ENCODE measurements at regions not wholly inside any gene's neighbourhood (a gene's known extent, or its start where the extent isn't known, plus 50 kb on each side); places are given as distances from the start of the nearest gene placed in this dataset.
A peak's percentile ranks its signal among the peaks of the same experiment; 100 is the strongest.
"Not testable (repeated sequence)": the region's sequence is repeated elsewhere in the genome, so short reads cannot be mapped to it uniquely, and the experiment has no call there.

DNA sequence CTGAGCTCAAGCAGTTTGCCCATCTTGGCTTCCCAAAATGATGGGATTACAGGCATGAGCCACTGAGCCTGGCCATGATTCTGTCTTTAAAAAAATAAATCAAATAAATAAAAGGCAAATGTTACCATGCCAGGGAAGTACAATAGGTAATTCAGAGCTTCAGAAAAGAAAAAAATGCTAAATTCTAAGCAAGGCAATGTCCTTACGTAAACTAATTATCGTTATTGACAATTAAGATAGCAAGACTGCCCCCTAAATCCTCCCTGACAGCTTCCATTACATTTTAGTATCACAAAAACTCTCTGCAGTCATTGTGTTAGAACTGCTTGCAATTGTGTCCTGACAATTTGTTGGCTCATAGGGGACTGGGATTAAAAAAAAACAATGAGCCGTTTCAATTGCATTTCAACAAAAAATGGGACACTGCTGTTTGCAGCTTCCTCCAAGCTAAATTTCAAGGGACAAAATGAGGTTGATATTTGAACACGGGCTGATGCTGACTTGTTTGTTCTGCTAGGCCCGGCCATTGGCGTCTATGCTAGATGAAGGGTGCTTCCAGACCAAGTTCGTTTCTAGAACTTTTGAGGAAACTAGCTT lies 88.9 kb downstream of the MOGAT1 start:
- DNase-seq: no peak

GRCh38 chr2:222761888-222762287 lies 90.4 kb downstream of the MOGAT1 start:
- no peak for DNase-seq

DNA sequence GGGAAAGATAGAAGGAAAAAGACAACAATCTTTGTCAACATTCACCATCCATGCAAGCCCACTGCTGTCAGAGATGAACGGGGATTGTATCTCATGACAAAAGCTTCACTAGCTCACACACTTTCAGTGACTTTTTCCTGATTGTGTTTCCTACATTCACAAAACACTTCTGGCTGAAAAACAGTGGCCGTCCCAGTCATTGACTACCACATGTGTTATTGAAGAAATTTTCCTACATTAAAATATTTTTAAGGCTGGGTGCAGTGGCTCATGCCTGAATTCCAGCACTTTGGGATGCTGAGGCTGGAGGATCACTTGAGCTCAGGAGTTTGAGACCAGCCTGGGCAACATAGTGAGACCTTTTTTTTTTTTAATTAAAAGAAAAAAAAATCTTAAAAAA lies 90.9 kb downstream of the MOGAT1 start:
- no peak for DNase-seq

DNA sequence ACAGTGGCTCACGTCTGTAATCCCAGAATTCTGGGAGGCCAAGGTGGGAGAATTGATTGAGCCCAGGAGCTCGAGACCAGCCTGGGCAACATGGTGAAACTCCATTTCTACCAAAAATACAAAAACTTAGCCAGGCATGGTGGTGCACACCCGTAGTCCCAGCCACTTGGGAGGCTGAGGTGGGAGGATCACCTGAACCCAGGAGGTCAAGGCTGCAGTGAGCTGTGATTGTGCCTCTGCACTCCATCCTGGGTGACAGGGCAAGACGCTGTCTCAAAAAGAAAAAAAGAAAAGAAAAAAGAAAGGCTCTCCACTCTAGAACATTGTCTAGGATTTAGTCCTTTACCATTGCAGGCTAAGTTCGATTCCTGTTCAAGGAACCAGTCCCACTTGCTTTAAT lies 94.4 kb downstream of the MOGAT1 start:
- DNase-seq: not testable (repeated sequence)

DNA sequence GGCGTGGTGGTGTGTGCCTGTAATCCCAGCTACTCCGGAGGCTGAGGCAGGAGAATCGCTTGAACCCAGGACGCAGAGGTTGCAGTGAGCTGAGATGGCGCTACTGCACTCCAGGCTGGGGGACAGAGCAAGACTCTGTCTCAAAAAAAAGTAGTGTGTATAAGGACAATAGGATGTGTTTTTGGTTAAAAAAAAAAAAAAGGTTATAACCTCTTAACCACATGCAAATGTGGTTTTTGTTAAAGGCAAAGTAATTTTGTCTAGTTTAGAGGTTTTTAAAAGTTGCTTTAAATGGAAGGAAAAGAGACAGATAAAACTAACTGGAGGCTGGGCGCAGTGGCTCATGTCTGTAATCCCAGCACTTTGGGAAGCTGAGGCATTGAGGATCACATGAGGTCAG lies 92.8 kb upstream of the ACSL3 start:
- not testable (repeated sequence) for DNase-seq

- no peak for DNase-seq
These were observed 91.4 kb upstream of the ACSL3 start for GRCh38 chr2:222769446-222769845.

- no peak for DNase-seq
These were observed 90.9 kb upstream of the ACSL3 start for GRCh38 chr2:222769941-222770340.

DNA sequence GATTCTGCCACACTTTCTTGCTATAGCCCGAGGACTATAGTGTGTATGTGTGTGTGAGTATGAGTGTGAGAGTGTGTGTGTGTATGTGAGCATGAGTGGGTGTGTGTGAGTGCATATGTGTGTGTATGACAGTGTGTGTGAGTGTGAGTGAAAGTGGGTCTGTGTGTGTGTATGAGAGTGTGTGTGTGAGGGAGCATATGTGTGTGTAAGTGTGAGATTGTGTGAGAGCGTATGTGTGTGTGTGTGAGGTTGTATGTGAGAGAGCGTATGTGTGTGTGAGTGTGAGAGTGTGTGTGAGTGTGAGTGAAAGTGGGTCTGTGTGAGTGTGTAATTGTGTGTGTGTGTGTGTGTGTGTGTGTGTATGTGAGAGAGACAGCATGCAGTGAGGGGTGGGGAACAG lies 89.0 kb upstream of the ACSL3 start:
- no peak for DNase-seq

DNA sequence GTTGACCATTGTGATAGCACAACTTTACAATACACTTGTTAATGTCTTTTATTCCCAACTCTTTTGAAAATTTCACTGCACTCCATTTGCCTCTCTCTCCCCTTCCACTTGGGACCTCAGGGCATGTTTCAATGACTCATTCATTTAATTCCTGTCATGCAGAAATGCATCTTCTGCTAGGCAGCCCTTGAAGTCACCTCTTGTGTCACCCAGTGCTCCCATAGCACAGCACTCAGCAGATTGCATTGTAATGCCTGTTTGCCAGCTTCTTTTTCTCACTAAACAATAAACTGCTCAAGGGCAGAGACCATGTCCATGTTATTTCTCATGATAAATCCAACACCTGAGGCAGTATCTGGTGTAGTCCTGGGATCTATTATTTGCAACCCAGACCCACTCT lies 85.9 kb upstream of the ACSL3 start:
- no peak for DNase-seq

GRCh38 chr2:222776792-222777191 lies 84.0 kb upstream of the ACSL3 start:
- no peak for DNase-seq

DNA sequence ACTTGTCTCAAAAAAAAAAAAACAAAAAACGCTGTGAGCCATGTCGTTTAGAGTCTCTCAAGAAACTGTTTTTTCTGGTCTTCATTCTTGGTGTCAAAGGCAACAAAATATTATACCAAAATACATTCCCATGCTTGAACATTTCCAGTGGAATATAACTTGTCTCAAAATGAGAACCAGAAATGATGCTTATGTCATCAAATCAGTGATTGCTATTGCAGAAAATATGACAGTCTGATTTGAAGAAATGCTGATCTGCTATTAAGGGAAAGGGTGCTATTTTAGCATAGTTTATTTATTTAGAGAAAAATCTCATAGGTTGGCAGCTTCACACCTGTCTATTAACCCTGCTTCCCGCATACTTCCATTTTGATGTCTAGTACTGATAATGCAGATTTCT lies 82.4 kb upstream of the ACSL3 start:
- no peak for DNase-seq

GRCh38 chr2:222779145-222779832 lies 81.5 kb upstream of the ACSL3 start:
- no peak for DNase-seq

- DNase-seq: no peak
These were observed 80.8 kb upstream of the ACSL3 start for GRCh38 chr2:222780051-222780450.

GRCh38 chr2:222782201-222782730 lies 78.6 kb upstream of the ACSL3 start:
- DNase-seq: no peak

GRCh38 chr2:222783592-222783991 lies 77.2 kb upstream of the ACSL3 start:
- no peak for DNase-seq

- no peak for DNase-seq
These were observed 69.9 kb upstream of the ACSL3 start for GRCh38 chr2:222790932-222791331.

- no peak for DNase-seq
These were observed 68.7 kb upstream of the ACSL3 start for GRCh38 chr2:222792001-222792611.

GRCh38 chr2:222794585-222795449 lies 66.0 kb upstream of the ACSL3 start:
- DNase-seq: no peak

DNA sequence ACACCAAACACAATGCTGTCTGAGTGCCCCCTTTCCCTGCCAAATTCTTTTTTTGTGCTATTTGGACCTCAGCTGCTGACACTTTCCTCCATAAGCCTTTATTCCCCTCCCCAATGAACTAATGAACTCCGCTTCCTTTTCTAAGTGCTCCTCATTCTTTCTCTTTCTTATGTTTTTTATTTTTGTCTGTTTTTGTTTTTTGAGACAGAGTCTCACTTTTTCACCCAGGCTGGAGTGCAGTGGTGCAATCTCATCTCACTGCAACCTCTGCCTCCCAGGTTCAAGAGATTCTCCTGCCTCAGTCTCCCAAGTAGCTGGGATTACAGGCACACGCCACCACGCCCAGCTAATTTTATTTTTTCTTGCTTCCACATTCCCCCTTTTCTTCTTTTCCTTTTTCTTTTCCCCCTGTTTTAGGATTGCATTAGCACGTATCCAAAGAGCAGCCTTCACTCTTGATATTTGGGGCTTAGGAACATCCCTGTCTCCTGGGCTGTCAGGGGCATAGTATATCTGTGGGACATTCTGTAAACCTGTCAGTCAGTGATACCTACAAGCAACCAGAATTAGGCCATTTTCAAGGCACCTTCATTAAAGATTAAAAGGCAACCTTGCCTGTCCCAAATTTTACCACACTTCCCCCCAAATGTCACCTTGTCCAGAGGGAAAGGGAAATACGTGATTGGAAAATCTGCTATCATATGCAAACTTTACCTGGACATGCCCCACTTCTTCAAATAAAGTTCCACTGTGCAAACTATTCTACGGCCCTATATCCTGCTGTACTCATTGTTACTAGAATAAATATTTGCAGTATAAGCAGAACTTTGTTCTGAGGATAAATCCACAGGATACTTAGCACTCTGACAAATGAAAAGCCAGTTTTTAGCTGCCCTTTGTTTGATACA lies 65.1 kb upstream of the ACSL3 start:
- DNase-seq: no peak

DNA sequence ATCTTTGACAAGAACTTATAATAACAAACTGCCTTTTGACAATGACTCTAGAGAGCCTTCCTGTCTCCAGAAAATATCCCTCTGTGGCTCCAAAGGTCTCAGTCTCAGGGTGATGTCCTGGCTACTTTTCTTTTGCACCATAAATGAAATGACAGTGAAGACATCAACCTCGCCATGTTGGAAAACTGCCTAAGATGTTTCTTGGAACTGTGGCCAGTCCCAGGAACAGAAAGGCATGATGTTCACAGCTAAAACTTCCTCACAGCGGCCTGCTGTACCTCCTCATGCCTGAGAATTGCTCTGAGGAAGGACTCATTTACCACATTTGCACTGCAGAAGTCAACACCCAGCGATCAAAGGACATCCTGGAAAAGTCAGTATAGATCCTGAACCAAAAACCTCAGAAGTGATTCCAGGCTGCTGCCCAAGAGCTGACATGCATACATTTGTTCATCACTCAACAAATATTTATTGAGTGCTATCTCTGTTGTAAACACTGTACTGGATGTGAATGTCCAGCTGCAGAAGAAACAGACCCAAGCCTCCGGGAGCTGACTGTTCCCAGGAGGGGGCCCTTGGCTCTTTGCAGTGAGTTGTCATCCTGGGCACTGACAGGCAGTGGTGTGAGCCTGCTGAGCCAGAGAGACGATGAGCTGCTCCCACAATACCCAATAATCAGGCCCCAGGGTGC lies 64.3 kb upstream of the ACSL3 start:
- DNase-seq: peak in 1 of 2 experiments; percentile 14

DNA sequence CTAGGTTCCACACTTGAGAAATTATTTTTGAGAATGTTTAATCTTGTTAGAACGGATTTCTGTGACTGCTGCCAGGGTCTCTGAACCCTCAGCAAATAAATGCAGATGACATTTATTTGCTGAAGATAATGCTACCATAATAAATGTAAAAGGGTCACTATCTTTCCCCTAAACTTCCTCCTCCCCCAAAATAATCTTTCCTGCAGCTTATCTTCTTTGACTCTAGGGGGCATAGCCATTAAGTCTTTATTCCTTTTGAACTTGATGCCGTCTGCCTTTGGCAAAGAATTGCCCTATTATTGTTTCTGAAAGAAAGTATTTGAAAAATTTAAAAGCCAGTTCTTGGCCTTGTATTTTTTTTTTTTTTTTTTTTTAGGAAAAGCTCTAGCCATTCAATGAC lies 63.6 kb upstream of the ACSL3 start:
- no peak for DNase-seq

- no peak for DNase-seq
These were observed 63.0 kb upstream of the ACSL3 start for GRCh38 chr2:222797871-222798270.

Measured in NCI-H1930 (cell line).